ENCODE measurements at regions not wholly inside any gene's neighbourhood (a gene's known extent, or its start where the extent isn't known, plus 50 kb on each side); places are given as distances from the start of the nearest gene placed in this dataset.

DNA sequence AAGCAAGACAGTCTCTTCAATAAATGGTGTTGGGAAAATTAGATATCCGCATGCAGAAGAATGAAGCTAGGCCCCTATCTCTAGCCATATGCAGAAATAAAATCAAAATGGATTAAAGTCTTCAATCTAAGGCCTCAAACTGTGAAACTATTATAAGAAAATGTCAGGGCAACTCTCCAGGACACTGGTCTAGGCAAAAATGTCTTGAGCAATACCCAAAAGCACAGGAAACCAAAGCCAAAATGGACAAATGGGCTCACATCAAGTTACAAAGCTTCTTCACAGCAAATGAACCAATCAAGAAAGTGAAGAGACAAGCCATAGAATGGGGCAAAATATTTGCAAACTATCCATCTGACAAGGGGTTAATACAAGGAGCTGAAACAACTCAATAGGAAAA is 338.8 kb downstream of the NNT start:
- no peak overlapping the region for H3K27ac Mint-ChIP-seq
- H3K4me1 Mint-ChIP-seq (ENCODE audit: low read depth), result no peaks in the 10 kb centered on the region
- peaks cover 19% of the 10 kb centered on the region for H3K9me3 Mint-ChIP-seq

DNA sequence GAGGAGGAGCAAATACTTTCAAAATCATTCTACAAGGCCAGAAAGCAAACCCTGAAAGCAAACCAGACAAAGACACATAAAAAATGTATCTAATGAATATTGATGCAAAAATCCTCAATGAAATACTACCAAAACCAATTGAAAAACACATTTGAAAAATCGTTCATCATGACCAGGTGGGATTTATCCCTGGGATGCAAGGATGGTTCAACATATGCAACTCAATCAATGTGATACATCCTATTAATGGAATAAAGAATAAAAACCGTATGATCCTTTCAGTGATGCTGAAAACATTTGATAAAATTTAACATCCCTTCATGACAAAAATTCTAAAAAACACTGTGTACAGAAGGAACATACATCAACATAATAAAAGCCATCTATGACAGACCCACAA is 337.6 kb downstream of the NNT start:
- peaks cover 10% of the 10 kb centered on the region for H3K9me3 Mint-ChIP-seq
- H3K4me1 Mint-ChIP-seq (ENCODE audit: low read depth), result no peaks in the 10 kb centered on the region
- no peaks in the 10 kb centered on the region for H3K27me3 Mint-ChIP-seq (ENCODE audit: low read depth)
- H3K27ac Mint-ChIP-seq, result no peak overlapping the region
- H3K4me3 Mint-ChIP-seq, result no peak overlapping the region
- DNase-seq (ENCODE audit: low spot score), result no peak
- no peaks in the 10 kb centered on the region for H3K36me3 Mint-ChIP-seq (ENCODE audit: low read depth)

More for the DNA sequence above, 338.8 kb downstream of the NNT start:
- Mint-ChIP-seq H3K36me3 (ENCODE audit: low read depth) (no peaks in the 10 kb centered on the region), H3K4me3 (no peak overlapping the region), H3K27me3 (ENCODE audit: low read depth) (no peaks in the 10 kb centered on the region)
- DNase-seq (ENCODE audit: low spot score), result no peak

DNA sequence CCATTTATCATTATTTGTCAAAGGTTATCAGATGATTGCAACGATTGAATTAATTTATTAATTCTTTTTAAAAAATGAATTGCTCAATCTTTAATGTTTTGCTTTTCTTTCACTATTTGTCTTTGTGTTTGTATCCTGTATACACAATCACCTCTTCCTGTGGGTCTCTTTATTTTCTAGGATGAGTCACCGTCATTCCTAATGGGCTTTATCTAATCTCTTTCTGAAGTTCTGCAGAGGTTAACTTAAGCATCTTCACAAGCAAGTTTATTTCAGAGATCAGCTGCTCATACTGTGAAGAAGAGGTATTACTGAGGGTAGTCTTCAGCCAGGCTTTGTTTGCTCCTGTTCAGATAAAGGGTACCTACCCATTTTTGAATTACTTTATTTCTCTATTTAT is 323.9 kb downstream of the NNT start:
- Mint-ChIP-seq H3K9me3 (peaks cover 13% of the 10 kb centered on the region), H3K27me3 (ENCODE audit: low read depth) (no peaks in the 10 kb centered on the region), H3K4me1 (ENCODE audit: low read depth) (no peaks in the 10 kb centered on the region), H3K4me3 (no peak overlapping the region), H3K36me3 (ENCODE audit: low read depth) (no peaks in the 10 kb centered on the region), H3K27ac (no peak overlapping the region)
- no peak for DNase-seq (ENCODE audit: low spot score)

DNA sequence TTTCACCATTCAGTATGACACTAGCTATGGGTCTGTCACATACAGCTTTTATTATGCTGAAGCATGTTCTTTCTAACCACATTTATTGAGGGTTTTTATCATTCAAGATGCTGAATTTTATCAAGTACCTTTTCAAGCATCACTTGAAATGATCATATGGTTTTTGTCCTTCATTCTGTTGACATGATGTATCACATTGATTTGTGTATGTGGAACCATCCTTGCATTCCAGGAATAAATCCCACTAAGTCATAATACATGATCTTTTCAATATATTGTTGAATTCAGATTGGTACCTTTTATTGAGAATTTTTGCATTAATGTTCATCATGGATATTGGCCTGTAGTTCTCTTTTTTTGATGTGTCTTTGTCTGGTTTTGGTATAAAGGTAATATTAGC is 317.4 kb downstream of the NNT start:
- Mint-ChIP-seq H3K9me3 (peaks cover 6% of the 10 kb centered on the region), H3K4me3 (no peak overlapping the region), H3K36me3 (ENCODE audit: low read depth) (no peaks in the 10 kb centered on the region), H3K4me1 (ENCODE audit: low read depth) (no peaks in the 10 kb centered on the region), H3K27ac (no peak overlapping the region), H3K27me3 (ENCODE audit: low read depth) (no peaks in the 10 kb centered on the region)
- DNase-seq (ENCODE audit: low spot score), result no peak

DNA sequence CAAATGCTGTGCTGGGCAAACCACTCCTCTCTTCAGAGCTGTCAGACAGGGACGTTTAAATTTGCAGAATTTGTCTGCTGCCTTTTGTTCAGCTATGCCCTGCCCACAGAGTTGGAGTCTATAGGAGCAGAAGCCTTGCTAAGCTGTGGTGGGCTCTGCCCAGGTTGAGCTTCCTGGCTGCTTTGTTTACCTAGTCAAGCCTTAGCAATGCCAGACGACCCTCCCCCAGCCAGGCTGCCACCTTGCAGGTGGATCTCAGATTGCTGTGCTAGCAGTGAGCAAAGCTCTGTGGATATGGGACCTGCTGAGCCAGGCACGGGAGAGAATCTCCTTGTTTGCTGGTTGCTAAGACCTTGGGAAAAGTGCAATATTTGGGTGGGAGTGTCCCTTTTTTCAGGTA is 314.9 kb downstream of the NNT start:
- Mint-ChIP-seq H3K27ac (no peak overlapping the region), H3K9me3 (peaks cover 6% of the 10 kb centered on the region), H3K27me3 (ENCODE audit: low read depth) (no peaks in the 10 kb centered on the region), H3K4me3 (no peak overlapping the region), H3K4me1 (ENCODE audit: low read depth) (no peaks in the 10 kb centered on the region), H3K36me3 (ENCODE audit: low read depth) (no peaks in the 10 kb centered on the region)
- DNase-seq (ENCODE audit: low spot score), result no peak

DNA sequence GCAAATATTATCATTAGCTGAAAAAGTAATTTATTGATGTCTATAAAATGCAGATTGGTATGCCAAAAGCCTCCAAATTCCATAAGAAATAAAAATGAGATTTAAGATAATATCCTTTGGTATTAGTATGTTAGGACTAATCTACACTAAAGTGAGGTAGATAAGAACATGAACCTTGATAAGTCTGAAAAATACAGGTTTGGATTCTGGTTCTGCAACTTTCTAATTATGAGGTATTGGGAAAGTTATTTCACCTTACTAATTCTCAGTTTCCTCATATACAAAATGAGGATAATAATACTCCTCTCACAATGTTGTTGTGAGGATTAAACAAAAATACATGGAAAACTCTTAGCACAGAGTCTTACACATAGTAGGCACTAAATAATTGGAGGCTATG is 300.1 kb downstream of the NNT start:
- H3K36me3 Mint-ChIP-seq (ENCODE audit: low read depth), result no peaks in the 10 kb centered on the region
- H3K4me1 Mint-ChIP-seq (ENCODE audit: low read depth), result no peaks in the 10 kb centered on the region
- DNase-seq (ENCODE audit: low spot score), result no peak
- peaks cover 3% of the 10 kb centered on the region for H3K9me3 Mint-ChIP-seq
- H3K27ac Mint-ChIP-seq, result no peak overlapping the region
- no peak overlapping the region for H3K4me3 Mint-ChIP-seq
- H3K27me3 Mint-ChIP-seq (ENCODE audit: low read depth), result no peaks in the 10 kb centered on the region

DNA sequence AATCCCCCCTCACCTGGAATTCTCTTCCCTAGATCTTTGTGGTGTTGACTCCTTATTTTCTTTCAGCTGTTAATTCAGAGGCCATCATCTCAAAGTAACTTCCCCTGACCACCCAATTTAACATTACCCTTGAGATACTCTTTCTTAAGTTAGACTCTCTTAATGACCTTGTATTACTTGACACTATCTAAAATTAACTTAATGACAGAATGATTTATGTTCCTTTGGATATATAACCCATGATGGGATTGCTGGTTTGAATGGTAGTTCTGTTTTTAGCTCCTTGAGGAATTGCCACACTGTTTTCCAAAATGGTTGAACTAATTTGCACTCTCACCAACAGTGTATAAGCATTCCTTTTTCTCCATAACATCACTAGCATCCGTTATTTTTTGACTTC is 298.0 kb downstream of the NNT start:
- Mint-ChIP-seq H3K27me3 (ENCODE audit: low read depth) (no peaks in the 10 kb centered on the region), H3K27ac (no peak overlapping the region), H3K4me1 (ENCODE audit: low read depth) (no peaks in the 10 kb centered on the region), H3K4me3 (no peak overlapping the region), H3K36me3 (ENCODE audit: low read depth) (no peaks in the 10 kb centered on the region), H3K9me3 (no peaks in the 10 kb centered on the region)
- DNase-seq (ENCODE audit: low spot score), result no peak

DNA sequence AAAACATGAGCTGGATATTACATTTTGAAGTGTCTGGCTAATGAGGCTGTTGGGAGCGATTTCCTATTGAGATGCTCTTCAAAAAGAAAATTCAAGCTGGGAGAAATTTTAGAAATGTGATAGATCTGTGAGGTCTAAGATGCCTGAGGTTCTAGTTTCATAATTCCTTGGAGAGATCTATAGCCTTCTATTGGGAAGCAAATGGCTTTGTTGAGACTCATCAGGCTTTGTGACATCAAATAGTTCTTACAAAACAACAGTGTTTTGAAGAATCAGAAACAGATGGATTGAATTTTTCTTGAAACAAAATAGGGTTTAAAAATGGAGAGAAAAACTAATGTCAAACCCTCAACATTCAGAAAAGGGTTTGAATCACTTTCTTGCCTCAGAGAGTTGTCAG is 292.9 kb downstream of the NNT start:
- H3K36me3 Mint-ChIP-seq (ENCODE audit: low read depth), result no peaks in the 10 kb centered on the region
- H3K4me3 Mint-ChIP-seq, result no peak overlapping the region
- H3K9me3 Mint-ChIP-seq, result no peaks in the 10 kb centered on the region
- H3K4me1 Mint-ChIP-seq (ENCODE audit: low read depth), result no peaks in the 10 kb centered on the region
- no peak overlapping the region for H3K27ac Mint-ChIP-seq
- DNase-seq (ENCODE audit: low spot score), result no peak
- no peaks in the 10 kb centered on the region for H3K27me3 Mint-ChIP-seq (ENCODE audit: low read depth)

DNA sequence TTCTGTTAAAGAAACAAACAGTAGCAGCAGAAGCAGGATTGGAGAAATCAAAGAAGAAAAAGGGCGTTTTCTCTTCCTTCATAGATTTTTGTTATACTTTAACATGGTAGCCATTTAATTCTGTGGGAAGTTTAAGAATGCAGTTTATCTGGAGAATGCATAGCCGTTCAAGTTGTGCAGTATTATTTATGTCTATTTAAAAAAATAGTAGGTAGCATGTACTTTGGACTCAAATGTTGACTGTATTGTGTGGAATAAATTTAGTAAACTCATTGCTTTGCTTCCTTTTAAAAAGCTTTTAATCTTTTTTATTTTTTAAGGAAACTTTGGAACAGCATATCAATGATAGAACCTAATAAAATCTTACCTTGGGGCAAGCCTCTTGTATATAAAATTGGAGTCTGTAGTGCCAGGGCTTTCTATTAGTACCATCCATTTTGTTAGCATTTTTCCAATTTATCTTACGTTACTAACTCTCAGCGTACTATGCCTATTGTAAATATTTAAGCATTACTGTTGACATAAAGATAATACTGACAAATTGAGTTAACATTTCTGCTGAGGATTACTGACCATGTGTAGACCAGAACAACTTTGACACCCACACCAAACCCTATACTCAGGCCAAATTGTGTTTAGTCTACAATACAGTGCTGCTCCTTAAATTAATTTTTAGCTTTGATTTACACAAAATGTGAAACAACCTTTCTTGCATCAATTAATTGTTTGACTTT is 291.1 kb downstream of the NNT start:
- Mint-ChIP-seq H3K36me3 (ENCODE audit: low read depth) (no peaks in the 10 kb centered on the region), H3K9me3 (no peaks in the 10 kb centered on the region), H3K4me3 (no peak overlapping the region), H3K4me1 (ENCODE audit: low read depth) (no peaks in the 10 kb centered on the region), H3K27ac (no peak overlapping the region), H3K27me3 (ENCODE audit: low read depth) (no peaks in the 10 kb centered on the region)
- no peak for DNase-seq (ENCODE audit: low spot score)

DNA sequence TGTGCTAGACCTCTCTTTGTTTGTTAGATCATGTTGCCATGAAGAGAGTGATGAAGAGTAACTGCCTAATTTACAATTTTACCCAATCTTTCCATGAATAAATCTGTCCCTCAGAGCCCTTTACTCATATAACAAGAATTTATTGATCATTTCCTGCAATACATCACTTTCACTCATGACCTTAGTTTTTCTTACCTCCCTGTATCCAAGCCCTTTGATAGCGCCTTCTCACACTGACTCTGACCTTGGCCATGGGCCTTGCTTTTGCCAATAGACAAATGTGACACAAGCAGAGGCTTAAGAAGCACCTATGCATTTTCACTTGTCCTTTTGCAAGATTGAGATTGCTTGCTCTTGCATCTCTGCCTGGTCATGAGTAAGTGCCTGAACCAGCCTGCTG is 288.1 kb downstream of the NNT start:
- Mint-ChIP-seq H3K27me3 (ENCODE audit: low read depth) (no peaks in the 10 kb centered on the region), H3K36me3 (ENCODE audit: low read depth) (no peaks in the 10 kb centered on the region), H3K4me3 (no peak overlapping the region), H3K27ac (no peak overlapping the region), H3K9me3 (no peaks in the 10 kb centered on the region), H3K4me1 (ENCODE audit: low read depth) (no peaks in the 10 kb centered on the region)
- no peak for DNase-seq (ENCODE audit: low spot score)

DNA sequence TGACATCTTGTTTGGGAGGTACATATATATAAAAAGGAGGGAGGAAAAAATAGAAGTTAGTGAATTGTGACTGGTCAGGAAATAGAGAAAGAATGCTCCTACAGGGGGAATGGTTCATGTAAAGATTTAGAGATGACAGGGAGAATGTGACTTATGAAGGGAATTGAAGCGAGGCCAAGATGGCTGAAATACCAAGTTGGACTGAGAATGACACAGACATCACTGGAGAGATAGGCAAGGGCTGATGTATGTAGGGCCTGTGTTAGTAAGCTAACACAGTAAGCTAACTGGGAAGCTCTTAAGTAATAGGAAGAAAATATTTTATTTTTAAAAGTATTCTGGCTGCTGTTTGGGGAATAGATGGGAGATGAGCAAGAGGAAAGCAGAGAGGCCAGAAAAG is 286.3 kb downstream of the NNT start:
- no peak overlapping the region for H3K4me3 Mint-ChIP-seq

DNA sequence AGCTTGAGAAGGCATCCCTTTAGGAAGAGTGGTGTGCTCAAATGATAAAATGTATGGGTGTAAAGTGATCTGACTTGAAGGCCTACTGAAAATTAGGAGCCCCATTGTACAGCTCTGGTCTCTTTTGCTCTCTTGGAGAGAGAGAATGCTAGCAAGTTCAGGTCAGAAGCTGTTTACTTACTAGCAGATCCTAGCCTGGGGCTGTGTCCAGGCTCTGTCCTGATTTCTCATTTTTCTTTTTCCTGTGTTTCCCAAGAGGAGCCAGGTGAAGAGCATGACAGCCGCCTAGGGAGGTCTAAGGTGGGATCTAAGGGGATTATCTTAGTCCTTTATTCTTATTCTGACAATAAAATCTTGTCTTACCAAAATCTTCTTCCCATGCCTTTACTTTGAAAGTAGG is 272.8 kb downstream of the NNT start:
- Mint-ChIP-seq H3K4me1 (ENCODE audit: low read depth) (no peaks in the 10 kb centered on the region), H3K9me3 (no peaks in the 10 kb centered on the region), H3K36me3 (ENCODE audit: low read depth) (no peaks in the 10 kb centered on the region), H3K4me3 (no peak overlapping the region), H3K27me3 (ENCODE audit: low read depth) (no peaks in the 10 kb centered on the region), H3K27ac (no peak overlapping the region)
- no peak for DNase-seq (ENCODE audit: low spot score)

More for the DNA sequence above, 286.3 kb downstream of the NNT start:
- Mint-ChIP-seq H3K27me3 (ENCODE audit: low read depth) (no peaks in the 10 kb centered on the region), H3K27ac (no peak overlapping the region), H3K4me1 (ENCODE audit: low read depth) (no peaks in the 10 kb centered on the region), H3K36me3 (ENCODE audit: low read depth) (no peaks in the 10 kb centered on the region), H3K9me3 (no peaks in the 10 kb centered on the region)
- DNase-seq (ENCODE audit: low spot score), result no peak

DNA sequence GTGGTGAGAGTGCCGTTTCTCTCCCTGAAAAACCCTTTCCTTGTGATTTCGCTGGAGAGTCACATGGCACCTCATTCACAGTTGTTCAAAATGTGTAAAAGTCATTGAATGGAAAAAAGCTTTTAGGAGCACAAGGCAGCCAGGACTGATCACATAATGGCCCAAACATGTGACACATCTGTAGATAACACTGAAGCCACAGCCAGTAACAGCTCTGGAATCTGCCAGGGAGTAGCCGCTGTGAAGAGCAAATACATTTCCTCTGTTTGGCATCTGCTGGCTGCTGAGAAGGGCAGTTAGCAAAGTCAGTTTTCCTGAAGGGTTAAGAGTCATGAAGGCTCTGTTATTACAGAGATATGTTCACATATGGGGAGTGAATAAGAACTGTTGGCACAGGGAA is 271.8 kb downstream of the NNT start:
- no peak overlapping the region for H3K27ac Mint-ChIP-seq

DNA sequence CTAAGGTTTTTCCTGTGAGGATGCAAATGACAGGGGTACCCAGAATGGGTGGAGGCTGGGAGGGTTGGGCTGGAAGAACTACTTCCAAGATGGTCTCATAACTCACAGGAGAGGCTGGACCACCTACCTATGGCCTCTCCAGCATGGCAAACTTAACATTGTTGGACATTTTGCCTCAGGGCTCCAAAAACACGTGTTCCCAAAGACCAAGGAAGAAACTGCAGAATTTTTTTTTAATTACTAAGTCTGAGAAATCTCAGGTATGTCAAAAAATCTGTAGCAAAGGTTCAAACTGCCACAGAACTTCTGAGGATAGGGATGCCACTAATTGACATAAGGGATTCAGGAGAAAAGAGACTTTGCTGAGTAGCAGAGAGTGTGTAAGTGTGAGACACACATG is 270.8 kb downstream of the NNT start:
- Mint-ChIP-seq H3K9me3 (no peaks in the 10 kb centered on the region), H3K4me1 (ENCODE audit: low read depth) (no peaks in the 10 kb centered on the region), H3K27ac (no peak overlapping the region), H3K4me3 (no peak overlapping the region), H3K27me3 (ENCODE audit: low read depth) (no peaks in the 10 kb centered on the region), H3K36me3 (ENCODE audit: low read depth) (no peaks in the 10 kb centered on the region)
- no peak for DNase-seq (ENCODE audit: low spot score)

More for the DNA sequence above, 271.8 kb downstream of the NNT start:
- Mint-ChIP-seq H3K4me1 (ENCODE audit: low read depth) (no peaks in the 10 kb centered on the region), H3K27me3 (ENCODE audit: low read depth) (no peaks in the 10 kb centered on the region), H3K9me3 (no peaks in the 10 kb centered on the region), H3K4me3 (no peak overlapping the region), H3K36me3 (ENCODE audit: low read depth) (no peaks in the 10 kb centered on the region)
- no peak for DNase-seq (ENCODE audit: low spot score)

DNA sequence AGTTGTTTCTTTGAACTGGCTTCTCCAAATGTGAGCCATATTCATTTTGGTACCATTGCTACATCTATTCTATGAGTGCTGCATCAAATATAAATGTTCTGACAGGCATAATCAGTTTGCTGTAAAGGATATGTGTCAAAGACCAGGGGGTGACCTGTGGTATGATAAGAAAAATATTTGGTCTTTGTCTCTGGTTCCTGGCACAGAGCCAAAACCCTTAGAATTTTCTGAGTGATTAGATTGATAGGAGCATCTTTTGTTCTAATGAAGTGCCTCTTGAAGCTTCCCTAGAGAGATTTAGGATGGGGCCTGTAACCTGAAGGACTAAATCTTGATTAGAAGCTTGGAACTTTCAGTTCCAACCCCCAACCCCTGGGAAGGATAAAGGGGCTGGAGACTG is 256.3 kb downstream of the NNT start:
- no peaks in the 10 kb centered on the region for H3K9me3 Mint-ChIP-seq
- H3K36me3 Mint-ChIP-seq (ENCODE audit: low read depth), result no peaks in the 10 kb centered on the region
- H3K27ac Mint-ChIP-seq, result no peak overlapping the region
- DNase-seq (ENCODE audit: low spot score), result no peak
- H3K27me3 Mint-ChIP-seq (ENCODE audit: low read depth), result no peaks in the 10 kb centered on the region
- H3K4me1 Mint-ChIP-seq (ENCODE audit: low read depth), result no peaks in the 10 kb centered on the region
- no peak overlapping the region for H3K4me3 Mint-ChIP-seq
